Karpas-422 (cell line): ENCODE measurements at regions not wholly inside any gene's neighbourhood (a gene's known extent, or its start where the extent isn't known, plus 50 kb on each side); places are given as distances from the start of the nearest gene placed in this dataset.

ENCODE experiments used
- DNase-seq: peaks from one replicate; pipeline ENCODE4 v3.0.0-alpha.2; 2015
- H2AFZ ChIP-seq: fragments of 200-600 bp; sonication (generic); 2 replicates; pipeline ENCODE4 v1.6.1; 2014; ENCODE audit warnings: antibody characterized with exemption, low read length, mixed read lengths
- H3K27ac ChIP-seq: fragments of 200-600 bp; sonication (generic); 2 replicates; pipeline ENCODE4 v1.5.1; 2014; ENCODE audit warnings: mild to moderate bottlenecking, low read length, moderate library complexity
- H3K27me3 ChIP-seq: fragments of 200-600 bp; sonication (generic); 2 replicates; pipeline ENCODE4 v1.6.1; 2014; ENCODE audit warnings: low read length, mixed read lengths
- H3K36me3 ChIP-seq: fragments of 200-600 bp; sonication (generic); 2 replicates; pipeline ENCODE4 v1.6.1; 2014; ENCODE audit warnings: low read length, mixed read lengths; ENCODE audit not compliant: insufficient read depth
- H3K4me1 ChIP-seq: fragments of 200-600 bp; sonication (generic); 2 replicates; pipeline ENCODE4 v1.6.1; 2014; ENCODE audit warnings: mild to moderate bottlenecking, low read length, mixed read lengths
- H3K4me2 ChIP-seq: fragments of 200-600 bp; sonication (generic); 2 replicates; pipeline ENCODE4 v1.6.1; 2014; ENCODE audit warnings: low read length, low read depth, mild to moderate bottlenecking; ENCODE audit not compliant: poor library complexity, severe bottlenecking
- H3K4me3 ChIP-seq: fragments of 200-600 bp; sonication (generic); 2 replicates; pipeline ENCODE4 v1.5.1; 2014; ENCODE audit warnings: mild to moderate bottlenecking, antibody characterized with exemption, low read length, mixed read lengths
- H3K79me2 ChIP-seq: fragments of 200-600 bp; sonication (generic); 2 replicates; pipeline ENCODE4 v1.6.1; 2014; ENCODE audit warnings: mild to moderate bottlenecking, low read length, mixed read lengths
- H3K9ac ChIP-seq: fragments of 200-600 bp; sonication (generic); 2 replicates; pipeline ENCODE4 v1.6.0; 2014; ENCODE audit warnings: low read length
- H3K9me2 ChIP-seq: fragments of 200-600 bp; sonication (generic), shearing (Covaris generic); replicated peaks from 2 replicates; pipeline ENCODE4 v1.6.0; 2014; ENCODE audit warnings: mild to moderate bottlenecking, low read length, moderate library complexity; ENCODE audit not compliant: insufficient read depth
- H3K9me3 ChIP-seq: fragments of 300-700, 200-600 bp; sonication (generic); 2 replicates; pipeline ENCODE4 v1.6.1; 2014; ENCODE audit warnings: low read length, mixed read lengths
- H4K20me1 ChIP-seq: fragments of 200-600 bp; sonication (generic); 2 replicates; pipeline ENCODE4 v1.6.1; 2014; ENCODE audit warnings: mild to moderate bottlenecking, antibody characterized with exemption, low read length, low read depth; ENCODE audit not compliant: insufficient read depth

GRCh38 chr2:2495606-2496005 is 164.5 kb upstream of the MYT1L start:
- Histone ChIP-seq H3K27me3 (no peaks in the 10 kb centered on the region), H4K20me1 (no peaks in the 10 kb centered on the region), H3K36me3 (no peaks in the 10 kb centered on the region), H3K79me2 (no peaks in the 10 kb centered on the region), H2AFZ (no peak overlapping the region), H3K9me3 (no peaks in the 10 kb centered on the region), H3K4me3 (no peak overlapping the region), H3K4me2 (no peak overlapping the region), H3K9ac (no peak overlapping the region), H3K9me2 (no peaks in the 10 kb centered on the region; the same call in 1 of the 2 replicates), H3K4me1 (no peaks in the 10 kb centered on the region), H3K27ac (no peak overlapping the region)
- no peak for DNase-seq

- H2AFZ ChIP-seq = no peak overlapping the region
- H4K20me1 ChIP-seq = no peaks in the 10 kb centered on the region
- no peaks in the 10 kb centered on the region for H3K9me3 ChIP-seq
- no peaks in the 10 kb centered on the region for H3K27me3 ChIP-seq
- H3K79me2 ChIP-seq = no peaks in the 10 kb centered on the region
- DNase-seq = no peak
- no peaks in the 10 kb centered on the region for H3K36me3 ChIP-seq
- no peak overlapping the region for H3K27ac ChIP-seq
- no peak overlapping the region for H3K9ac ChIP-seq
- no peak overlapping the region for H3K4me3 ChIP-seq
- H3K9me2 ChIP-seq = no peaks in the 10 kb centered on the region; the same call in 1 of the 2 replicates
- H3K4me2 ChIP-seq = no peak overlapping the region
- H3K4me1 ChIP-seq = no peaks in the 10 kb centered on the region
Measured at GRCh38 chr2:2493496-2493895, 162.4 kb upstream of the MYT1L start.

- no peaks in the 10 kb centered on the region; the same call in 1 of the 2 replicates for H3K9me2 ChIP-seq
- no peaks in the 10 kb centered on the region for H4K20me1 ChIP-seq
- no peak overlapping the region for H2AFZ ChIP-seq
- H3K27me3 ChIP-seq = no peaks in the 10 kb centered on the region
- no peak overlapping the region for H3K9ac ChIP-seq
- no peak overlapping the region for H3K27ac ChIP-seq
- no peak overlapping the region for H3K4me2 ChIP-seq
- H3K4me1 ChIP-seq = no peaks in the 10 kb centered on the region
- no peaks in the 10 kb centered on the region for H3K36me3 ChIP-seq
- no peak overlapping the region for H3K4me3 ChIP-seq
- no peaks in the 10 kb centered on the region for H3K79me2 ChIP-seq
- no peak for DNase-seq
- no peaks in the 10 kb centered on the region for H3K9me3 ChIP-seq
Measured at GRCh38 chr2:2492800-2493199, 161.7 kb upstream of the MYT1L start.

GRCh38 chr2:2491964-2492363 is 160.9 kb upstream of the MYT1L start:
- H3K27me3 ChIP-seq = no peaks in the 10 kb centered on the region
- H3K36me3 ChIP-seq = no peaks in the 10 kb centered on the region
- no peak overlapping the region for H3K4me2 ChIP-seq
- no peaks in the 10 kb centered on the region for H3K79me2 ChIP-seq
- H3K4me3 ChIP-seq = no peak overlapping the region
- H3K27ac ChIP-seq = no peak overlapping the region
- H3K9me2 ChIP-seq = no peaks in the 10 kb centered on the region
- H3K9me3 ChIP-seq = no peaks in the 10 kb centered on the region
- no peak for DNase-seq
- no peaks in the 10 kb centered on the region for H3K4me1 ChIP-seq
- H4K20me1 ChIP-seq = no peaks in the 10 kb centered on the region
- no peak overlapping the region for H3K9ac ChIP-seq
- H2AFZ ChIP-seq = no peak overlapping the region

DNA sequence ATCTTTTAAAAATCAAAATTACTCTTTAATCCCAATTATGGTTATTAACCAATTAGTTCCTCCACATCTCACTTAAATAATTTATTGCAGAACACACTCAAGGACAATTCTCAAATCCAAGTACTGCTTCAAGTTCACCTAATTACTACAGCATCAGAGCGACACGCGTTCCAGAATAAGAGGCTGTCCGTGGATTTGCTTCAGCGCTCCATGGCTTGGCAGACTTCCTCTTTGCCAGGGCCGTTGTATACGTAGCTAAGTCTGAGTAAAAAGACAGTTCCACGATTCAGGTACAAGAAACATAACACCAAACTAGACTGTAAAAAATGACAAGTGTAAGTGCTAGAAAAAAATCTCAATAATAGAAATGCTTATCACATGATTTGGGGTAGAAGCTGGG is 153.2 kb upstream of the MYT1L start:
- Histone ChIP-seq H3K9me2 (no peaks in the 10 kb centered on the region), H3K4me2 (no peak overlapping the region), H3K4me1 (no peaks in the 10 kb centered on the region), H3K36me3 (no peaks in the 10 kb centered on the region), H4K20me1 (no peaks in the 10 kb centered on the region), H3K9me3 (no peaks in the 10 kb centered on the region), H2AFZ (no peak overlapping the region), H3K79me2 (no peaks in the 10 kb centered on the region), H3K9ac (no peak overlapping the region), H3K4me3 (no peak overlapping the region), H3K27ac (no peak overlapping the region), H3K27me3 (no peaks in the 10 kb centered on the region)
- DNase-seq = no peak

GRCh38 chr2:2482851-2483250 is 151.8 kb upstream of the MYT1L start:
- no peak for DNase-seq
- Histone ChIP-seq H3K36me3 (no peaks in the 10 kb centered on the region), H3K27ac (no peak overlapping the region)

GRCh38 chr2:2472881-2473280 is 141.8 kb upstream of the MYT1L start:
- DNase-seq = no peak

More at GRCh38 chr2:2482851-2483250, 151.8 kb upstream of the MYT1L start:
- no peak overlapping the region for H3K4me2 ChIP-seq
- H3K9me3 ChIP-seq = no peaks in the 10 kb centered on the region
- H3K27me3 ChIP-seq = no peaks in the 10 kb centered on the region
- H3K4me3 ChIP-seq = no peak overlapping the region
- no peaks in the 10 kb centered on the region for H3K9me2 ChIP-seq
- H3K4me1 ChIP-seq = no peaks in the 10 kb centered on the region
- no peaks in the 10 kb centered on the region for H3K79me2 ChIP-seq
- no peak overlapping the region for H2AFZ ChIP-seq
- H3K9ac ChIP-seq = no peak overlapping the region
- no peaks in the 10 kb centered on the region for H4K20me1 ChIP-seq

GRCh38 chr2:2472044-2472443 is 141.0 kb upstream of the MYT1L start:
- no peaks in the 10 kb centered on the region for H3K27me3 ChIP-seq
- no peaks in the 10 kb centered on the region for H3K36me3 ChIP-seq
- no peaks in the 10 kb centered on the region for H3K9me3 ChIP-seq
- H2AFZ ChIP-seq = no peak overlapping the region
- H3K4me2 ChIP-seq = no peak overlapping the region
- H4K20me1 ChIP-seq = no peaks in the 10 kb centered on the region
- H3K9me2 ChIP-seq = no peaks in the 10 kb centered on the region
- no peak overlapping the region for H3K27ac ChIP-seq
- H3K4me1 ChIP-seq = no peaks in the 10 kb centered on the region
- no peak overlapping the region for H3K4me3 ChIP-seq
- no peak overlapping the region for H3K9ac ChIP-seq
- H3K79me2 ChIP-seq = no peaks in the 10 kb centered on the region
- DNase-seq = no peak

More at GRCh38 chr2:2472881-2473280, 141.8 kb upstream of the MYT1L start:
- no peaks in the 10 kb centered on the region for H3K9me2 ChIP-seq
- no peaks in the 10 kb centered on the region for H3K36me3 ChIP-seq
- H3K9me3 ChIP-seq = no peaks in the 10 kb centered on the region
- no peaks in the 10 kb centered on the region for H3K79me2 ChIP-seq
- no peak overlapping the region for H3K4me3 ChIP-seq
- no peaks in the 10 kb centered on the region for H3K27me3 ChIP-seq
- H4K20me1 ChIP-seq = no peaks in the 10 kb centered on the region
- H2AFZ ChIP-seq = no peak overlapping the region
- no peak overlapping the region for H3K4me2 ChIP-seq
- H3K27ac ChIP-seq = no peak overlapping the region
- no peaks in the 10 kb centered on the region for H3K4me1 ChIP-seq
- H3K9ac ChIP-seq = no peak overlapping the region

DNA sequence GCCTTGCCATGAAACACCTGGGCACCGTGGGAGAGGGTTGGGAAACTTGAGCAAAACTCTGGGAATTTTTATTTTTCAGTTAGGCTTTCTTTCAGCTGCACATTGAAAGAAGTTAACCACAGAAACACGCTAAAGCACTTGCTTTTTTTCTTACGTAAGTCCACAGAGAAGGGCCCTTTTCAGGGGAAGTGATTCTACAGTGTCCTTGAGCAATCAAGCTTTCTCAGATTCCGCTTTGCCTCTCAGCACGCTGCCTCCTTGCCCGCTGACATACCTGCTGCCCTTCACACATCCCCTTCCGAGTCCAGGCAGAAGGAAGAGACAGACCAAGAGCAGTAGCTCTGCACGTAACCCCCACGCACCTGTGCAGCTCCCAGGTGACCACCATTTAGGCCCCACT is 135.5 kb upstream of the MYT1L start:
- Histone ChIP-seq H3K4me2 (no peak overlapping the region), H3K79me2 (no peaks in the 10 kb centered on the region), H3K36me3 (no peaks in the 10 kb centered on the region), H3K27ac (no peak overlapping the region), H3K9me2 (no peaks in the 10 kb centered on the region), H3K9me3 (no peaks in the 10 kb centered on the region), H4K20me1 (no peaks in the 10 kb centered on the region), H3K27me3 (0 out of 2 replicates have a peak, but pooled peaks cover 4% of the 10 kb centered on the region), H3K4me3 (no peak overlapping the region), H2AFZ (no peak overlapping the region), H3K4me1 (no peaks in the 10 kb centered on the region), H3K9ac (no peak overlapping the region)
- DNase-seq = no peak
